G401 (cell line): ENCODE measurements at regions not wholly inside any gene's neighbourhood (a gene's known extent, or its start where the extent isn't known, plus 50 kb on each side); places are given as distances from the start of the nearest gene placed in this dataset.

Experiments
- DNase-seq: peaks from one replicate; pipeline ENCODE4 v3.0.0-alpha.2; 2015; ENCODE audit warnings: low spot score
- in situ Hi-C: cut with HindIII; loops from 2 replicates; pipeline ENCODE4 v1.10.0; 2016; ENCODE audit warnings: low sequenced_read_pairs, mixed read lengths

DNA sequence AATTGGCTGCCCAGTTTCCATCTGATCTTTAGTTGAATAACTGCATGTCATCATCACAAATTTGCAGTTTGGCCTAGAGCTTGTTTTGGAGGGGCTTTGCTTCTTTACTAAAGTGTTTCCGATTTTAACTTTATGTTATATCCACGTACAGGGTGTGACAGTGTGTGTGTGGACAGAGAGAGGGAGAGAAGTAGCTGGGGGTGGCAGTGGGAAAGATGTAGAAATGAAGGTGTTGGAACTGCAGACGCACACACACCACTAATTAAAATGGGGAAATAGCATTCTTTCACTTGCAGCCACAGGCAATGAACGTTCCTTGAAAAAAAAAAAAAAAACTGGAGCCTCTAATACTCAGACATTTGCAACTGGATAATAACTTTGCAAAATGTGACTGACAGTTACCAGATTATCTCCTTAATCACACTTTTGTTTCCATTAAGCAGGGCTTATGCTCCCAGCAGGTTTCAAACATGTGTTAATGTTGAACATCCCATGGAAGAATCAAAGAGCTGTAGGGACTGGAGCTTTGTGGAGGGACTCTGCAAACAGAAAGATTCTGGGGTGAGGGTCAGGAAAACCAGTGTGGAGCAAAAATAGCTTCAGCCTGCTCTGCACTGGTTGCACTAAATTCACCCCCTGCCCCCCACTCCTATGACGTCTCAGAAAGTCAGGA, 238.1 kb upstream of the TENM4 start:
- in situ Hi-C loops, result no loop called here
- no peak for DNase-seq

DNA sequence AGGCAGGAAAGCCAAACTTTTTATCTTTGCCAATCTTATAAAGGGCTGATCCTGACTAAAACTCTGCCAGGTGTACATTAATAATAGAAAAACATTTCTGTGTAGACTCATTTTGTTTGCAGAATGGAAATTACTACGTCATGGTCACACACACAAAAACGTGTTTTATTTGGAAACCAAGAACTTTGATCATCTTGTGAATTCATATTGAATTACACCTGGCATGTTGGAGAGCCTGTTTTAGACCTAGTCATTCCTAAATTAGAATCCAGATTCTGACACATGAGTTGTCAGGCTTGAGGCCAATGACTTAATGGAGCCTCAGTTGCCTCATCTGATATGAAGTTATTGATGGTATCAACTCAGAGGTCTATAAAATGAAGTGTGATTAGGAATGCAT, 235.6 kb upstream of the TENM4 start:
- in situ Hi-C loops, result no loop called here
- no peak for DNase-seq

DNA sequence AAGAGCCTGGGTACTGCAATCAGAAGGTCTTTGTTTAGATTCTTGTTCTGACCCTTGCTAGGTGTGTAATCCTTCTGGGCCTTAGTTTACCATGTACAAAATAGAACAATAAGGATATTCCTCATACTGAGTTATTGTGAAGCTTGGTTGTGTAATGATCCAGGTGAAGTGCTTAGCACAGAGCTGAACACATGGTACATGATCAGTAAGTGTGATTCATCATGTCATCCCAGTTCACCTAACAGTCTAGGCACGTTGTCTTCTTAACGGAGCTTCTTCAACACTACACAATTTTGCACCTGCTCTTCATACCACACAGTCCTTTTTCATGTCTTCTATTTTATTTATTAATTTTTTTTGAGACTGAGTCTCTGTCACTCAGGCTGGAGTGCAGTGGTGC, 234.3 kb upstream of the TENM4 start:
- in situ Hi-C loops, result no loop called here
- DNase-seq, result no peak

DNA sequence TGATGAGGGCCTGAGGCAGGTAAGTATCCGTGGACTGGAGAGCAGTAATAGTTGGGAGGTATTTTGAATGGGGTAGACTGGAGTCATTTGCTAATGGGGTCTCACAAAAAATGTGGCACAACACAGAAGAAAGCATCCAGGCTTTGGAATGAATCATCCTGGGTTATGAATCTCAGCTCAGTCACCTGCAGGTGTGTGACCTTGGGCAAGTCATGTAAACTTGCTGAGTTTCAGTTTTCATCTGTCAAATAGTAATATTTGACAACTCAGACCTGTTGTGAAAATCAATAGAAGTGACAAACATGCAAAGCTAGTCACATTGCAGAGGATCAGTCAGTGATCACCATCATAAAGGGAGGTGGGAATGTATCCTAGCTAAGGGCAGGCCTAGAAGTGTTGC, 232.0 kb upstream of the TENM4 start:
- in situ Hi-C loops, result no loop called here

DNA sequence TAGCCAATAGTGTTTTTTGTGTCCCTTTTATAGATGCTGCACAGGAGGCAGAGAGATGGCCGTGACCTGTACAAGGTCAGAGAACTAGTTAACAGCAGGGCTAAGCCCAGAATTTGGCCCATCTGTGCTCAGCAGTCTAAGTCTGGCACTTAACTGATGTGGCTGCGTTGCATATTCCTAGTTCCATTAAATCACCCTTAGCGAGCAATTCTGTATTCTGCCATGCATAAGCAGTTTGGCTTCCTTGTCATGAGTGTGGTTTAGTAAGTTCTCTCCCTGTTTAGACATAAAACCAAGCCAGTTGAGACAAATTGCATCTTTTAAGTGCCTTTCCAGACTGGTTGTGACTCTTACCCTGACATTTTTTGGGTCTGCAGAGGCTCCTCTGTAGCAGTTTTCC, 230.6 kb upstream of the TENM4 start:
- DNase-seq, result no peak
- in situ Hi-C loops, result no loop called here

More for the DNA sequence above, 232.0 kb upstream of the TENM4 start:
- DNase-seq, result no peak

DNA sequence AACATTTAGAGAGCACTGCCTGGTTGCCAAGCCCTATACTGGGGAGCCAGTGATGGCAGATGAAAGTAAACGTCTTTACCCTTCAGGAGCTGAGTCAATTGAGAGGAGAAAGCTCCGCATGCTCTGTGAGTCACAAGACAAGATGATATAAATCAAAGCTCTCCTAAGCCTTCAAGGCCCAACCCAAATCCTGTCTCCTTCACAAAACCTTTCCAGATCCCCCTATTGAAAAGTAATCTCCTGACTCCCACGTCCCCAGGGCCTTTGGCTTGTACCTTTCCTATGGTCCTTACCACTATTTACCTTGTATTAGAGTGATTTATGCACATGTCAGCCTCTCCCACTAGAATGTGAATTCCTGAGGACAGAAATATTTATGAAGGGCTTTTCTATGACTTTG, 230.1 kb upstream of the TENM4 start:
- in situ Hi-C loops, result no loop called here
- no peak for DNase-seq

DNA sequence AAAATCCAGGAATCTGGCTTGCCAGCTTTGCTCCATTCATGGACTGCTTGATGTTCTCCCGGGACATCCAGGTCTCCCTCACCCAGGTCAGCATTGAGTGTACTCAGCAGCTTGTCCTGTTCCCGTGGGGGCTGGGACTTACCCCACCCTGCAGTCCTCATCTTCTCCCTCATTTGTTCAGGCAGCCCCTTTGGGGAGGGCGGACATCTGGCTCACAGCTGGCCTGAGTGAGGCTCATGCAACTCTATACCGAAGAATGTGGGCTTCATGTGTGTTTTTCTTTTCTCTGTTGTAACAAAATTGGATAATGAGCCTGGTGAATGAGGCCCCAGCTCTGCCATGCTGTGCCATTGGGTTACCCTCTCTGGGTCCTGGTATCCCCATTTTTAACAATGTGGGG, 227.7 kb upstream of the TENM4 start:
- DNase-seq, result no peak
- in situ Hi-C loops, result no loop called here

DNA sequence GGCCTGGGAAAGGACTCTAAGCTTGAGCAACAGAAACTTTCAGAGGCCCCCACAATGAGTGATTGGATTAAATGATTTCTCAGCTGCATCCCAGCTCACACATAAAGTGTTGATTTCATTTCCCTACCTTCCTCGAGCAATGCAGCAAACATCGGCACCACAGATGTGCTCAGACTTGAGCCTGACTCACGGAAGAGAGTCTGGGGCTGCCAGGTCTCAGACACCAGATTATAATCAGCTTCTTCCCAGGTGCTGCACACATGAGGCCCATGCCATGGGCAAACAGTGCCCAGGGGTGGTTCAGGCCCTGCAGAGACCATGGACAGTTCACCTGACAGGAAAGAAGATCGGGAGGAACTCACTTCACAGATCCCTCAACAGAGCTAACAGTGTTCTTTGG, 226.6 kb upstream of the TENM4 start:
- DNase-seq, result no peak
- in situ Hi-C loops, result no loop called here

DNA sequence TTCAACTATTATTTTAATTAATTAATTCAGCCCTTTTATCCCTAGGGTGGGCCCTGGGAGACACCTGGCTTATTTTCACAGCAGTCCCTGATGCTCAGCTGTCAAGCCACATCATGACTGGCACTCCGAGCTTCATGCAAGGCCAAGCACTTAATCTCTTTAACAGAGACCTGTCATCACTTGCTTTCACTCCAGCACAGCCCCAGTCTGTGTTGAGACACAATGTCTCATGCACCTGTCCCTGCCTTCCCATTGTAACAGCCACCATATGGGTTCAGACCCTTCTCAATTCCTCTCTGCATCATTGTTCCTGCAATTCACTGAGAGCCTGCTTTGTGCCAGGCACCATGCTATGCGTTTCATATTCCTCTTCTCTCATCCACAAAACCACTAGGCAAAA, 222.2 kb upstream of the TENM4 start:
- in situ Hi-C loops, result no loop called here

DNA sequence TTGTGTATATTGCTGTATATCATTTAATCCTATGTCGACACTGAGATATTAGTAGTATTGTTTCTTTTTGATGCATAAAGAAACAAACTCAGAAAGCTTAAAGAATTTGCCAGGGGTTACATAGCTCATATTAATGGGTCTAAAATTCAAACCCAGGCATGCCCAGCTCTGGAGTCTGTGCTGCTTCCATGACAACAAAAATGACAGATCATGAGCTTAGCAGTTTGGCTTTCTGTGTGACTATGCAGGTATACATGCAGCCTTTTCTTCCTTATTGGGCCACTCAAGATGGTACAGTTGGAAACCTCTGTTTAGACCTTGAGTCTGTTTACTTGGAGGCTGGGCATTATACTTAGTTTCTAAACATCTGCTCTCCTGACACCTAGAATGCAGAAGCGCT, 220.5 kb upstream of the TENM4 start:
- no peak for DNase-seq
- in situ Hi-C loops, result no loop called here

More for the DNA sequence above, 222.2 kb upstream of the TENM4 start:
- no peak for DNase-seq

DNA sequence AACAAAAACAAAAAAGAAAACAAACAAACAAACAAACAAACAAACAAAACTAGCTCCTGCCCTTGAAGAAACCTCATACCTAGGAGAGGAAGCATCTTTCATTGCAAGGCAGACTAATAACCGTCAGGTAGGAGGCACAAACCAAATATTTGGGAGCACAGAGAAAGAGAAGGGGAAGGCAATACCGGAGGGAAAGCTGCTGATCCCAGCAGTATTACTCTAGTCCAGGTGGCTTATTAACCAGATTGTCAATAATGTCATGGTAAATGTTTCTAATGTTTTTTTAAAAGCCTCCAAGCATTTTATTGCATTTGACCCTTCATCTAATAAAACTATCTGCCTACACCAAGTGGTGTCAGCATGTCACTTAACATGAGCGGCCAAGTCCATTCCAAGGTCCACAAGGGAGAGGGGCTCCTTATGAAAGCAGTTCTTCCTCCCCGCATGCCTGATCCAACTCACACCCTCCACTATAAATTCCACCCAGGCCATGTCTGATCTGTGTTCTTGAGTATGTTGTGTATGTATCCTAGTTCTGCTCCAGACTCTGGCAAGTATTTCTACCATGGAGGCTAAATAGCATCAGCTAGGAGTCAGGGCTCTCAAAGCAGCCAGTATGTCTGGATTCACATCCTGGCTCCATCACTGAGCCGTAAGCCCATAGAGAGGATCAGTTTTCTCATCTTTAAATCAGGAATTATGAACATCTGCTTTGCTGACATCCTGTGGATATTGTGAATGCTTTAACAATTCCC, 208.1 kb upstream of the TENM4 start:
- in situ Hi-C loops, result no loop called here
- no peak for DNase-seq

DNA sequence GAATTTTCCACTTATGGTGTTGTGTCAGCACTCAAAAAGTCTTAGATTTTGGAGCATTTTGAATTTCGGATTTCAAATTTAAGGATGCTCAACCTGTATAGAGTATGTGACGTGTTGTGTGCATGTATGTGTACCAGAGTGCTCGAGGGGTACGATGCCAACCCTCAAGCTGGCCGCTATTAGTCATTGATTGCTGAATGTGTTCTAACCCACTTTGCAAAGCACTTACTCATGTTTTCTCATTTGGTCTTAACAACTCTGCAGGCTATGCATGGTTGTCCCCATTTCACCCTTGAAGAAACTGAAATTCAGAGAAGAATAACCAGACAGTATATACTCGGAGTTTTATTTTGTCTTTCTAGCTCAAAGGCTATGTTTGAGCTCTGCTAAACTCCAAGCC, 196.4 kb upstream of the TENM4 start:
- in situ Hi-C loops, result no loop called here
- no peak for DNase-seq

DNA sequence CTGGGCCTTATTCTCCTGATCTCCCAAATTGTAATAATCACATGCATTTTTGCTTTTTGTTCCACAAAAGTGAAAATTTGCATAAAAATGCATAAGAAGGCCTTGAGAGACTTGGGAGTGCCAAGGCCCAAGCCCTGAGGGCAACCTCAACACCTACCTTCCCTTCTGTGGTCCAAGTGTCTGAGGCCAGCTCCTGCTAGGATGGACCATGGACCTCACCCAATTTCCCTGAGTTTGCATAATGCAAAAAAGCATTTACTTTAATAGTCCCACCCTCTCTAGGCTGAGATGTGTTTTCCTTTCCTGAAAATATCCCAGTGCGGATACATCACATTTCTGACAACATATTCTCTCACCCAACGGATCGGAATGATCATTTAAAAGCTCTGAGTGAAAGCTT, 194.1 kb upstream of the TENM4 start:
- DNase-seq, result no peak
- in situ Hi-C loops, result no loop called here

DNA sequence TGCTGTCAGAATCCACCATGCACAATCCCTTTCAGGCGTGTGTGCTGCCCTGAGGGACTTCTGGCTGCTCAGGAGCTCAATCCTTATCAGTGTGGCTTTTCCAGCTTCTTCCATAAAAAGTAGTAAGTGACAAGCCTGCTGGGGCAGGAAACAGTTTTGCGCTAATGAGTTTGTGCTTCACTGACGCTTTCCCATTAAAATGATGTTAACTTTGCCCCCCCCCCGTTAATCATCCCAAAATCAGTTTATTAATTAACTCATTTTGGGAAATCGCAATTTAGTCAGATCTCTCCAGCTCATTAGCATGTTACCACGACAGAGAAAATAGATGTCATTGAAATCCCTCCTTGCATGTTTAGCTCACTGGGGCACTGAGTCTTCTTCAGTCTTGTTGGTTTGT, 186.5 kb upstream of the TENM4 start:
- DNase-seq, result no peak
- in situ Hi-C loops, result no loop called here

DNA sequence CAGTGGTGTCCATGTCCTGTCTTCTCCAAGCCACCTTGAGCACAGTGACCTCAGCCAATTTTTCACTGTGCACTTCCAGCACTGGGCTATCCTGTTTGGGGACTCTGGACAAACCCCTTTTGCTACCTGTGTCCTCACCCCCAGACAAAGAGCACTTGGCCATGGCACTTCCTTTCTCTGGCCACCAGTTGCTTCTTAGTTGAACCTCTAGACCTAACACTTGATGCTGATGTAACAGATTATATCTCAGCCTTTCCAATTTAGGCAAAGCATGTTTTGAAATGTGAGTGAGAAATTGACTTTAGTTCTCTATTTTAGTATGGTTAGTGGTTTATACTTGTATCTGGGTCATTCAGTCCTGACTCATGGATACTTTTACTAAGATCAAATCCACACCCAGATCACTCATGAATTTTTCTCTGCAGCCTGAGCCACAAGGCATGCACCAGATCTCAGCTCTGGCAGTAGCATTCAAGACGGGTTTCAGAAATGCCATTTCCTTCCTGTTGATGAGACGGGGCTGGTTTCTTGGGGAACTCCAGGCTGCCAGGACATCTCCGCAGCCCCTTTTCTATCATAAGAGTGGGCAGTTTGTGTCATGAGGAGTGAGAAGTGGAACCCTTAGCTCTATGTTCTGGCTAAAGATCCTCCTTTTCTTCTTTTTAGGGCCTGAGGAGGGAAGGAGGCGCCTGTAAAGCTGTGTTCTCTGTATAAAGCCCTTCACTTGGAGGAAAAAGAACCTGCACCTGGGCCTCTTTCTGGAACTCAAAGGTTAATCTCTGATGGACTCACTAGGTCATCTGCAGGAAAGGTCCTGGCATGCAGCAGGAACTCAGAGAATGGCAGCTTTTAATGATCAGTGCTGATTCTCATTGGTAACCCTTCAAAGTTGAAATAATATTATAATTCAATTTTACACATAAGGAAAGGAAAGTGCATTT, 185.6 kb upstream of the TENM4 start:
- in situ Hi-C loops, result no loop called here

DNA sequence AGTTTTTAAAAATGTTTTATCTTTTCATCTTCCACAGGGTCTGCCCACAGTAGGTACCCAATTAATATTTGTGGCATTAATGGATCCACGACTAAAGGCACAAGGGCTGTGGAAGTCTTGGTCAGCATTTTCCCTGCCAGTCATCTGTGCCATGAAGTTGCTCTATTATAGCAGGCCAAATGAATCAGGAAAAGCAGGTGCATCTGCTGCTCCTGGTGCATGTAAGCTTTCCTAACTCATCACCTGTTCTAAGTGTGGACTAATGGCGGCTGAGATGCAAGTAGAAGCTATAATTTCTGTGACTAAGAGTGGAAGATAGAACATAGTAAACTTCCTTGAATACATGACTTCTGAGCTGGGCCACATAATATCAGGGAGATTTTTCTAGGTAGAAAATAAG, 182.5 kb upstream of the TENM4 start:
- DNase-seq, result no peak
- in situ Hi-C loops, result no loop called here

More for the DNA sequence above, 185.6 kb upstream of the TENM4 start:
- no peak for DNase-seq

DNA sequence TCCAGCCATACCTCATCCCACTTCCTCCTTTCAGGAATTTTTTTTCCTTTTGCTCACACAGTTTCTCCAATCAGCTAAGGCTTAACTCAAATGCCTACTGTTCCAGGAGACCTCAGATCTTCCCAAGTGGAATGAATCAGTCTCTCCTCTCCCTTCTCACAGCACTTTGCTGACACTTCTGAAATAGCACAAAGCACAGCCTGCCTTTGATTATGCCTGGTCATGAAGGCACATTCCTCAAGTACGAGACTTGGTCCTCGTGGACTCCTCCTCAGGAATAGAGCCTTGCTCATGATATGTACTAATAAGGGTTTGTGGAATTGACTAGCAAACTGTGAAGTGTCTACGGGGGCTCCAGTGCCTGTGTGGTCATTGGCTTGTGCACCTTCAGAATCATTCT, 176.7 kb upstream of the TENM4 start:
- in situ Hi-C loops, result no loop called here

DNA sequence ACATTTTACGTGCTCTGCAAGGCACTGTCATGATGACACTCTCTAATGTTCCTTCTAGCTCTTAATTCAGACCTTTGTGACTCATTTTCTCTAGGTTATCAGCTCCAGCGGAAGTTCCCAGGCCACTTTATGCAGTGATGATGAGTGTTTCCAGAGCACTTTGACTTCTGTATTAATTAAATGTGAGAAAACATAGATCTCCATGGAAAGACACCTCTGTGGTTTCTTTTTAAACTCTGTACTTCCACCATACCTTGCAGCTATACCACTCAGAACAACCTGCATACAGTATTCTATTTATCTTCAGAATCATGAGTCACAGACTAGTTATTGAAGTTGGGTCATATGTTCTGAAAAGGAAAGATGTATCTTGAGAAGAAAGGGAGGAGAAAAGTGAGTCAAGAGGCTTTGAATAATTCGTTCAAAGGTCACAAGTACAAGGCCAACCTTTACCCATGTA, 175.6 kb upstream of the TENM4 start:
- in situ Hi-C loops, result no loop called here
- no peak for DNase-seq

More for the DNA sequence above, 176.7 kb upstream of the TENM4 start:
- no peak for DNase-seq

DNA sequence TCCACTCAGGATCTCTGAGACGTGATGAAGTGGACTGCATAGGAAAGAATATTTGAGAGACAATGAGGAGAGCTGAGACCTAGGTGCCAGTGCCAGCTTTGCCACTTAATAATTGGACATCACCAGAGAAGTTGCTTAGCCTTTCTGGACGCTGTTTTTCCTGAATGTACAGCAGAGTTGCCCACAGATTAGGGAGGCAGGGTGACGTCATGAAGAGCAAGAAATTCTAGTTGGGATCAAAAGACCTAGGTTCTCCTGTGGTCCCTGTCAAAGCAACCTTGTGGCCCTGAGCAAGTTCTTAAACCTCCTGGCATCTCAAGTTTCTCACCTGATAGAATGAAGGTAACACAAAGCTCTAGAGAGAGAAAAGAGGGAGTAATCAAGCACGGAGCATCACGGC, 174.6 kb upstream of the TENM4 start:
- in situ Hi-C loops, result no loop called here
- DNase-seq, result no peak

DNA sequence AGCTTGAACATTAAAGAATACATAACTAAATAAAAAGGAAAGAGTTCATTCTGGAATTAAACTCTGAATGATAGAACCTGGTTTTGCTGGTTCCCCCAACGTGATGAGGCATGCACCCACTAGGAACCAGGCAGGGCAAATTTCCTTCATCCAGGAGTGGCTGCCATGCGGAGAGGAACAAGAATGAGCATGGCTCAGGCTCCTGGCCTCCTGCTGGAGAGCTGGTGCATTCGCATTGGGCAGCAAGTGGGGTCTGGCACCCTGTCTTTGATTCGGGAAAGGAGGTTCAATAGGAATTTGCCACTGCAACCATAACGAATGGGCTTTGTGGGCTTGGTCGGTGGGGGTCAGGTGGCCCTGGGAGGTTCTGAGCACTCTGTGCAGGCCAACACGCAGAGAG, 169.8 kb upstream of the TENM4 start:
- no peak for DNase-seq
- in situ Hi-C loops, result no loop called here
